ENCODE measurements at regions not wholly inside any gene's neighbourhood (a gene's known extent, or its start where the extent isn't known, plus 50 kb on each side); places are given as distances from the start of the nearest gene placed in this dataset.
A peak's percentile ranks its signal among the peaks of the same experiment; 100 is the strongest.

- H3K9me3 ChIP-seq (ENCODE audit: control insufficient read depth, low read depth, low read length), result no peaks in the 10 kb centered on the region
- no peaks in the 10 kb centered on the region for H3K36me3 ChIP-seq (ENCODE audit: control insufficient read depth, low read depth, low read length)
- H3K27ac ChIP-seq (ENCODE audit: low read length), result no peak overlapping the region
- H3K9ac ChIP-seq (ENCODE audit: low read length), result no peak overlapping the region
- no peak overlapping the region for H3K4me3 ChIP-seq (ENCODE audit: low read length)
- no peaks in the 10 kb centered on the region for H3K27me3 ChIP-seq (ENCODE audit: control insufficient read depth, insufficient read depth, low read length)
- no peaks in the 10 kb centered on the region for H3K4me1 ChIP-seq (ENCODE audit: control insufficient read depth, low read depth, low read length)
Measured at GRCh38 chr2:236317938-236318396, 53.8 kb upstream of the ASB18 start.

GRCh38 chr2:236318401-236318800 is 54.2 kb upstream of the ASB18 start:
- H3K36me3 ChIP-seq (ENCODE audit: control insufficient read depth, low read depth, low read length), result no peaks in the 10 kb centered on the region
- H3K9ac ChIP-seq (ENCODE audit: low read length), result no peak overlapping the region
- H3K4me1 ChIP-seq (ENCODE audit: control insufficient read depth, low read depth, low read length), result no peaks in the 10 kb centered on the region
- H3K9me3 ChIP-seq (ENCODE audit: control insufficient read depth, low read depth, low read length), result no peaks in the 10 kb centered on the region
- H3K27me3 ChIP-seq (ENCODE audit: control insufficient read depth, insufficient read depth, low read length), result no peaks in the 10 kb centered on the region
- H3K4me3 ChIP-seq (ENCODE audit: low read length), result no peak overlapping the region
- H3K27ac ChIP-seq (ENCODE audit: low read length), result no peak overlapping the region

- Histone ChIP-seq H3K27me3 (ENCODE audit: control insufficient read depth, insufficient read depth, low read length) (no peaks in the 10 kb centered on the region), H3K9me3 (ENCODE audit: control insufficient read depth, low read depth, low read length) (no peaks in the 10 kb centered on the region), H3K4me1 (ENCODE audit: control insufficient read depth, low read depth, low read length) (no peaks in the 10 kb centered on the region), H3K36me3 (ENCODE audit: control insufficient read depth, low read depth, low read length) (no peaks in the 10 kb centered on the region), H3K4me3 (ENCODE audit: low read length) (no peak overlapping the region), H3K27ac (ENCODE audit: low read length) (no peak overlapping the region), H3K9ac (ENCODE audit: low read length) (no peak overlapping the region)
Measured at GRCh38 chr2:236319036-236319435, 54.8 kb upstream of the ASB18 start.

- no peaks in the 10 kb centered on the region for H3K36me3 ChIP-seq (ENCODE audit: control insufficient read depth, low read depth, low read length)
- no peak overlapping the region for H3K4me3 ChIP-seq (ENCODE audit: low read length)
- no peaks in the 10 kb centered on the region for H3K9me3 ChIP-seq (ENCODE audit: control insufficient read depth, low read depth, low read length)
- no peak overlapping the region for H3K27ac ChIP-seq (ENCODE audit: low read length)
- H3K27me3 ChIP-seq (ENCODE audit: control insufficient read depth, insufficient read depth, low read length), result no peaks in the 10 kb centered on the region
- H3K9ac ChIP-seq (ENCODE audit: low read length), result no peak overlapping the region
- H3K4me1 ChIP-seq (ENCODE audit: control insufficient read depth, low read depth, low read length), result no peaks in the 10 kb centered on the region
Measured at GRCh38 chr2:236321415-236321814, 57.2 kb upstream of the ASB18 start.

- no peaks in the 10 kb centered on the region for H3K27me3 ChIP-seq (ENCODE audit: control insufficient read depth, insufficient read depth, low read length)
- no peak overlapping the region for H3K27ac ChIP-seq (ENCODE audit: low read length)
- no peak overlapping the region for H3K9ac ChIP-seq (ENCODE audit: low read length)
- H3K9me3 ChIP-seq (ENCODE audit: control insufficient read depth, low read depth, low read length), result no peaks in the 10 kb centered on the region
- no peak overlapping the region for H3K4me3 ChIP-seq (ENCODE audit: low read length)
- H3K4me1 ChIP-seq (ENCODE audit: control insufficient read depth, low read depth, low read length), result peaks cover 2% of the 10 kb centered on the region
- no peaks in the 10 kb centered on the region for H3K36me3 ChIP-seq (ENCODE audit: control insufficient read depth, low read depth, low read length)
Measured at GRCh38 chr2:236333417-236334121, 69.4 kb upstream of the ASB18 start.

- Histone ChIP-seq H3K27ac (ENCODE audit: low read length) (no peak overlapping the region), H3K4me1 (ENCODE audit: control insufficient read depth, low read depth, low read length) (peaks cover 8% of the 10 kb centered on the region), H3K4me3 (ENCODE audit: low read length) (no peak overlapping the region), H3K9ac (ENCODE audit: low read length) (no peak overlapping the region), H3K9me3 (ENCODE audit: control insufficient read depth, low read depth, low read length) (peaks cover under 1% of the 10 kb centered on the region), H3K36me3 (ENCODE audit: control insufficient read depth, low read depth, low read length) (no peaks in the 10 kb centered on the region), H3K27me3 (ENCODE audit: control insufficient read depth, insufficient read depth, low read length) (no peaks in the 10 kb centered on the region)
Measured at GRCh38 chr2:236334122-236334876, 70.1 kb upstream of the ASB18 start.

- Histone ChIP-seq H3K36me3 (ENCODE audit: control insufficient read depth, low read depth, low read length) (no peaks in the 10 kb centered on the region), H3K9me3 (ENCODE audit: control insufficient read depth, low read depth, low read length) (peaks cover 4% of the 10 kb centered on the region), H3K4me3 (ENCODE audit: low read length) (no peak overlapping the region), H3K27me3 (ENCODE audit: control insufficient read depth, insufficient read depth, low read length) (no peaks in the 10 kb centered on the region), H3K4me1 (ENCODE audit: control insufficient read depth, low read depth, low read length) (peaks cover 8% of the 10 kb centered on the region), H3K9ac (ENCODE audit: low read length) (no peak overlapping the region), H3K27ac (ENCODE audit: low read length) (no peak overlapping the region)
Measured at GRCh38 chr2:236335696-236336574, 71.7 kb upstream of the ASB18 start.

GRCh38 chr2:236336575-236337464 is 72.6 kb upstream of the ASB18 start:
- Histone ChIP-seq H3K9me3 (ENCODE audit: control insufficient read depth, low read depth, low read length) (peaks cover 4% of the 10 kb centered on the region), H3K27ac (ENCODE audit: low read length) (no peak overlapping the region), H3K36me3 (ENCODE audit: control insufficient read depth, low read depth, low read length) (no peaks in the 10 kb centered on the region), H3K4me3 (ENCODE audit: low read length) (no peak overlapping the region), H3K4me1 (ENCODE audit: control insufficient read depth, low read depth, low read length) (peaks cover 9% of the 10 kb centered on the region), H3K27me3 (ENCODE audit: control insufficient read depth, insufficient read depth, low read length) (no peaks in the 10 kb centered on the region), H3K9ac (ENCODE audit: low read length) (no peak overlapping the region)

- no peak overlapping the region for H3K9ac ChIP-seq (ENCODE audit: low read length)
- H3K4me3 ChIP-seq (ENCODE audit: low read length), result no peak overlapping the region
- H3K4me1 ChIP-seq (ENCODE audit: control insufficient read depth, low read depth, low read length), result peaks cover 16% of the 10 kb centered on the region
- H3K36me3 ChIP-seq (ENCODE audit: control insufficient read depth, low read depth, low read length), result no peaks in the 10 kb centered on the region
- peaks cover 4% of the 10 kb centered on the region for H3K9me3 ChIP-seq (ENCODE audit: control insufficient read depth, low read depth, low read length)
- no peak overlapping the region for H3K27ac ChIP-seq (ENCODE audit: low read length)
- H3K27me3 ChIP-seq (ENCODE audit: control insufficient read depth, insufficient read depth, low read length), result no peaks in the 10 kb centered on the region
Measured at GRCh38 chr2:236337465-236338325, 73.5 kb upstream of the ASB18 start.

- no peaks in the 10 kb centered on the region for H3K36me3 ChIP-seq (ENCODE audit: control insufficient read depth, low read depth, low read length)
- H3K4me3 ChIP-seq (ENCODE audit: low read length), result no peak overlapping the region
- no peaks in the 10 kb centered on the region for H3K27me3 ChIP-seq (ENCODE audit: control insufficient read depth, insufficient read depth, low read length)
- H3K27ac ChIP-seq (ENCODE audit: low read length), result peak overlapping the region; percentile 41
- peaks cover 16% of the 10 kb centered on the region for H3K4me1 ChIP-seq (ENCODE audit: control insufficient read depth, low read depth, low read length)
- peak overlapping the region; percentile 13 for H3K9ac ChIP-seq (ENCODE audit: low read length)
- H3K9me3 ChIP-seq (ENCODE audit: control insufficient read depth, low read depth, low read length), result peaks cover 4% of the 10 kb centered on the region
Measured at GRCh38 chr2:236338495-236339184, 74.4 kb upstream of the ASB18 start.
